OCI-LY7 (cell line): ENCODE measurements at regions not wholly inside any gene's neighbourhood (a gene's known extent, or its start where the extent isn't known, plus 50 kb on each side); places are given as distances from the start of the nearest gene placed in this dataset.

ENCODE experiments used
- BruUV-seq: library from RNA; stranded (reverse); fragments of 400-500 nt; replicated peaks from 2 replicates; lab custom pipeline; 2021; lab: Mats Ljungman, UMichigan
- CTCF ChIA-PET: fragments of 300-600 bp; sonication (Branson Sonifier 250); formaldehyde crosslinking; loops from one replicate; lab custom pipeline; 2022; ENCODE audit warnings: antibody characterized with exemption; ENCODE audit not compliant: unreplicated experiment; lab: Charles Lee
- POLR2A ChIA-PET: fragments of 300-600 bp; sonication (Branson Sonifier 250); formaldehyde crosslinking; loops from one replicate; lab custom pipeline; 2022; ENCODE audit warnings: antibody characterized with exemption; lab: Charles Lee
- DNase-seq: peaks from one replicate; pipeline ENCODE4 v3.0.0-alpha.2; 2015; ENCODE audit warnings: low spot score
- H2AFZ ChIP-seq: fragments of 200-600 bp; sonication (generic), shearing (Covaris generic); 2 replicates; pipeline ENCODE4 v1.6.1; 2014; ENCODE audit warnings: mild to moderate bottlenecking, antibody characterized with exemption, low read length, moderate library complexity
- H3K27ac ChIP-seq: fragments of 200-600 bp; sonication (generic); 2 replicates; pipeline ENCODE4 v1.5.1; 2014; ENCODE audit warnings: mixed run types, low read depth, mild to moderate bottlenecking, moderate library complexity, low read length, inconsistent platforms; ENCODE audit not compliant: poor library complexity, severe bottlenecking
- H3K36me3 ChIP-seq: fragments of 200-600 bp; sonication (generic); 2 replicates; pipeline ENCODE4 v1.6.1; 2014; ENCODE audit warnings: mild to moderate bottlenecking, antibody characterized with exemption, low read length, moderate library complexity, mixed read lengths; ENCODE audit not compliant: insufficient read depth
- H3K4me1 ChIP-seq: fragments of 200-600 bp; sonication (generic); 2 replicates; pipeline ENCODE4 v1.5.1; 2014; ENCODE audit warnings: mild to moderate bottlenecking, low read length; ENCODE audit not compliant: insufficient read depth, poor library complexity, severe bottlenecking
- H3K4me2 ChIP-seq: fragments of 200-600 bp; sonication (generic); 2 replicates; pipeline ENCODE4 v1.6.1; 2014; ENCODE audit warnings: mild to moderate bottlenecking, low read length
- H3K4me3 ChIP-seq: fragments of 200-600 bp; sonication (generic); 2 replicates; pipeline ENCODE4 v1.5.1; 2014; ENCODE audit warnings: mild to moderate bottlenecking, low read depth, low read length; ENCODE audit not compliant: poor library complexity, severe bottlenecking
- H3K79me2 ChIP-seq: fragments of 200-600 bp; sonication (generic); 2 replicates; pipeline ENCODE4 v1.6.1; 2016; ENCODE audit warnings: low read depth, mild to moderate bottlenecking, low read length, moderate library complexity, mixed read lengths; ENCODE audit not compliant: insufficient read depth
- H3K9me2 ChIP-seq: fragments of 200-600 bp; sonication (generic); 2 replicates; pipeline ENCODE4 v1.6.1; 2016; ENCODE audit warnings: mild to moderate bottlenecking, low read length, mixed read lengths; ENCODE audit not compliant: insufficient read depth
- H3K9me3 ChIP-seq: fragments of 200-600 bp; sonication (generic); 2 replicates; pipeline ENCODE4 v1.6.1; 2014; ENCODE audit warnings: mild to moderate bottlenecking, mixed run types, low read length, mixed read lengths
- H4K20me1 ChIP-seq: fragments of 200-600 bp; sonication (generic); 2 replicates; pipeline ENCODE4 v1.6.1; 2014; ENCODE audit warnings: mild to moderate bottlenecking, antibody characterized with exemption, low read length, moderate library complexity, mixed read lengths; ENCODE audit not compliant: insufficient read depth
- CTCF ChIP-seq: fragments of 200-600 bp; sonication (generic); conservative IDR thresholded peaks from 2 replicates; pipeline ENCODE4 v1.5.1; 2014; ENCODE audit warnings: mild to moderate bottlenecking, antibody characterized with exemption, low read length, moderate library complexity, mixed read lengths
- EZH2phosphoT487 ChIP-seq: fragments of 200-600 bp; sonication (generic); IDR thresholded peaks from 2 replicates; pipeline ENCODE4 v1.6.1; 2018; ENCODE audit warnings: low read depth, borderline replicate concordance, mild to moderate bottlenecking, mixed run types, antibody characterized with exemption, low read length, moderate library complexity, mixed read lengths
- intact Hi-C: fragments of 100-400 bp; cut with micrococcal nuclease; formaldehyde crosslinking; loops from one replicate; pipeline ENCODE4 v1.10.0; 2022; ENCODE audit not compliant: unreplicated experiment

GRCh38 chr7:54145716-54146115 is 396.5 kb upstream of the VSTM2A start:
- ChIA-PET POLR2A (no interaction called here), CTCF (no interaction called here)
- Histone ChIP-seq H3K9me2 (no peaks in the 10 kb centered on the region), H3K79me2 (no peaks in the 10 kb centered on the region), H3K4me2 (no peak overlapping the region), H3K4me3 (no peak overlapping the region), H3K27ac (no peak overlapping the region), H4K20me1 (no peaks in the 10 kb centered on the region), H3K9me3 (no peaks in the 10 kb centered on the region), H2AFZ (no peak overlapping the region), H3K36me3 (no peaks in the 10 kb centered on the region), H3K4me1 (no peaks in the 10 kb centered on the region)
- BruUV-seq, result no TSS peak
- TF ChIP-seq CTCF (no peak), EZH2phosphoT487 (no peak)
- DNase-seq, result no peak
- intact Hi-C loops, result no loop called here

- no peak for DNase-seq
- no peaks in the 10 kb centered on the region for H3K4me1 ChIP-seq
- H3K79me2 ChIP-seq, result no peaks in the 10 kb centered on the region
- H4K20me1 ChIP-seq, result no peaks in the 10 kb centered on the region
- TF ChIP-seq EZH2phosphoT487 (no peak), CTCF (no peak)
- ChIA-PET POLR2A (interaction anchor here (1.0 kb wide), 1 partner anchor 82 kb away, joined by 3 read pairs; no protein-coding TSS in a partner anchor), CTCF (no interaction called here)
- no peaks in the 10 kb centered on the region for H3K9me2 ChIP-seq
- no peak overlapping the region for H2AFZ ChIP-seq
- H3K9me3 ChIP-seq, result no peaks in the 10 kb centered on the region
- no peaks in the 10 kb centered on the region for H3K36me3 ChIP-seq
- intact Hi-C loops, result no loop called here
- no peak overlapping the region for H3K4me3 ChIP-seq
- no peak overlapping the region for H3K27ac ChIP-seq
- H3K4me2 ChIP-seq, result no peak overlapping the region
- no TSS peak for BruUV-seq
Observed at GRCh38 chr7:54153462-54153861, 388.7 kb upstream of the VSTM2A start.

- no peak overlapping the region for H3K27ac ChIP-seq
- intact Hi-C loops, result no loop called here
- H3K36me3 ChIP-seq, result no peaks in the 10 kb centered on the region
- no peaks in the 10 kb centered on the region for H3K4me1 ChIP-seq
- TF ChIP-seq CTCF (no peak), EZH2phosphoT487 (no peak)
- no peak overlapping the region for H2AFZ ChIP-seq
- no peaks in the 10 kb centered on the region for H4K20me1 ChIP-seq
- DNase-seq, result no peak
- BruUV-seq, result no TSS peak
- POLR2A ChIA-PET, result interaction anchor here (0.6 kb wide), 1 partner anchor 447 kb away, joined by 3 read pairs; no protein-coding TSS in a partner anchor
- H3K4me2 ChIP-seq, result no peak overlapping the region
- H3K79me2 ChIP-seq, result no peaks in the 10 kb centered on the region
- CTCF ChIA-PET, result no interaction called here
- no peaks in the 10 kb centered on the region for H3K9me3 ChIP-seq
- H3K4me3 ChIP-seq, result no peak overlapping the region
- no peaks in the 10 kb centered on the region for H3K9me2 ChIP-seq
Observed at GRCh38 chr7:54159088-54159487, 383.1 kb upstream of the VSTM2A start.
